Astrocyte (in vitro differentiated cells and primary cell): ENCODE measurements at regions not wholly inside any gene's neighbourhood (a gene's known extent, or its start where the extent isn't known, plus 50 kb on each side); places are given as distances from the start of the nearest gene placed in this dataset.

ENCODE experiments used
- DNase-seq: peaks from one replicate; pipeline ENCODE4 v3.0.0-alpha.2; 2010; ENCODE audit warnings: low read depth
- FAIRE-seq: peaks from 2 replicates; lab custom pipeline; 2011; peaks lifted over from hg19 to GRCh38; lab: Jason Lieb, UNC
- H2AFZ ChIP-seq: 2 replicates; pipeline ENCODE4 v1.6.0; 2012; ENCODE audit warnings: low read depth, low read length, inconsistent platforms
- H3K27ac ChIP-seq: 2 replicates; pipeline ENCODE4 v1.5.1; 2011; ENCODE audit warnings: low read depth, low read length, inconsistent platforms
- H3K27me3 ChIP-seq: 2 replicates; pipeline ENCODE4 v1.6.0; 2011; ENCODE audit warnings: low read length, inconsistent platforms; ENCODE audit not compliant: insufficient read depth
- H3K36me3 ChIP-seq: 2 replicates; pipeline ENCODE4 v1.5.1; 2011; ENCODE audit warnings: low read length, inconsistent platforms; ENCODE audit not compliant: insufficient read depth
- H3K4me1 ChIP-seq: 2 replicates; pipeline ENCODE4 v1.5.1; 2011; ENCODE audit warnings: low read length, inconsistent platforms; ENCODE audit not compliant: insufficient read depth
- H3K4me2 ChIP-seq: 2 replicates; pipeline ENCODE4 v1.6.0; 2012; ENCODE audit warnings: low read length, inconsistent platforms
- H3K4me3 ChIP-seq: 2 replicates; pipeline ENCODE4 v1.5.1; 2011; ENCODE audit warnings: low read depth, mild to moderate bottlenecking, low read length, inconsistent platforms; ENCODE audit not compliant: insufficient read depth
- H3K79me2 ChIP-seq: 2 replicates; pipeline ENCODE4 v1.6.0; 2012; ENCODE audit warnings: mild to moderate bottlenecking, low read length, inconsistent platforms; ENCODE audit not compliant: insufficient read depth
- H3K9ac ChIP-seq: 2 replicates; pipeline ENCODE4 v1.6.0; 2012; ENCODE audit warnings: mild to moderate bottlenecking, low read length, inconsistent platforms
- H3K9me3 ChIP-seq: 2 replicates; pipeline ENCODE4 v1.5.1; 2012; ENCODE audit warnings: low read depth, mild to moderate bottlenecking, low read length, inconsistent platforms; ENCODE audit not compliant: insufficient read depth
- H4K20me1 ChIP-seq: 2 replicates; pipeline ENCODE4 v1.6.0; 2012; ENCODE audit warnings: low read length, inconsistent platforms; ENCODE audit not compliant: insufficient read depth
- H3K27ac Mint-ChIP-seq: one replicate; pipeline ENCODE4 v1.8.0; 2021; ENCODE audit warnings: mild to moderate bottlenecking, mixed read lengths; ENCODE audit not compliant: unreplicated experiment
- H3K27me3 Mint-ChIP-seq: one replicate; pipeline ENCODE4 v1.8.0; 2021; ENCODE audit warnings: low read depth, mixed read lengths; ENCODE audit not compliant: unreplicated experiment
- H3K36me3 Mint-ChIP-seq: one replicate; pipeline ENCODE4 v1.8.0; 2021; ENCODE audit warnings: low read depth, mixed read lengths; ENCODE audit not compliant: unreplicated experiment
- H3K4me1 Mint-ChIP-seq: one replicate; pipeline ENCODE4 v1.8.0; 2021; ENCODE audit warnings: low read depth, mixed read lengths; ENCODE audit not compliant: unreplicated experiment
- H3K4me3 Mint-ChIP-seq: one replicate; pipeline ENCODE4 v1.8.0; 2021; ENCODE audit warnings: mild to moderate bottlenecking, moderate library complexity, mixed read lengths; ENCODE audit not compliant: unreplicated experiment
- H3K9me3 Mint-ChIP-seq: one replicate; pipeline ENCODE4 v1.8.0; 2021; ENCODE audit warnings: mild to moderate bottlenecking, mixed read lengths; ENCODE audit not compliant: unreplicated experiment
- EZH2 ChIP-seq: IDR thresholded peaks from 2 replicates; pipeline ENCODE4 v1.6.1; 2012; ENCODE audit warnings: mild to moderate bottlenecking, low read length, inconsistent platforms; ENCODE audit not compliant: insufficient read depth
- TF ChIP-seq, protein P1 (sequence below): IDR thresholded peaks from 2 replicates; pipeline ENCODE4 v1.5.1; 2011; ENCODE audit warnings: low read depth, mild to moderate bottlenecking, inconsistent platforms, low read length, moderate library complexity; ENCODE audit not compliant: insufficient read depth

DNA sequence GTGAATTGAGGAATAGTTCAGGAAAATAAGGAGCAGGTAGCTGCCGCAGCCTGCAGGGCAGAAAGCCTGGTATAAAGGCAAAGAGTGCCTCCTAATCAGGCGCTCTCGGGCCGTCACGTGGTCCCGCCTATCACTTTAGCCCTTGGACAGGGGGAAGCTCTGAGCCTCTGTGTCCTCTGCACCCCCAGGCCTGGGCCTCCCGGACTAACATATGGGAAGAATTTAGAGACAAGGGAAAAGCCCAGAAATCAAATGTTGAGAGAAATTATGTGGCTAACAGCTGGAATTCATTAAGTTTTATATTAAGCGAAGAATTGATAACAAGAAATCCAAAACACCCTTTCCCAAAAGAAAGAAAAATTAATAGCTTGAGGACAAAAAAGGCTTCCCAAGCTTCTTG lies 417.7 kb downstream of the ATP23 start:
- H3K79me2 ChIP-seq, result no peaks in the 10 kb centered on the region
- no peaks in the 10 kb centered on the region for H3K27me3 ChIP-seq
- Mint-ChIP-seq H3K9me3 (peaks cover 3% of the 10 kb centered on the region), H3K27me3 (no peaks in the 10 kb centered on the region), H3K36me3 (no peaks in the 10 kb centered on the region), H3K4me1 (peaks cover 11% of the 10 kb centered on the region), H3K27ac (no peak overlapping the region), H3K4me3 (no peak overlapping the region)
- H3K4me2 ChIP-seq, result no peak overlapping the region
- H3K4me3 ChIP-seq, result no peak overlapping the region
- H4K20me1 ChIP-seq, result no peaks in the 10 kb centered on the region
- H3K27ac ChIP-seq, result no peak overlapping the region
- H3K9ac ChIP-seq, result no peak overlapping the region
- H3K4me1 ChIP-seq, result peaks cover 2% of the 10 kb centered on the region
- TF ChIP-seq, protein P1, sequence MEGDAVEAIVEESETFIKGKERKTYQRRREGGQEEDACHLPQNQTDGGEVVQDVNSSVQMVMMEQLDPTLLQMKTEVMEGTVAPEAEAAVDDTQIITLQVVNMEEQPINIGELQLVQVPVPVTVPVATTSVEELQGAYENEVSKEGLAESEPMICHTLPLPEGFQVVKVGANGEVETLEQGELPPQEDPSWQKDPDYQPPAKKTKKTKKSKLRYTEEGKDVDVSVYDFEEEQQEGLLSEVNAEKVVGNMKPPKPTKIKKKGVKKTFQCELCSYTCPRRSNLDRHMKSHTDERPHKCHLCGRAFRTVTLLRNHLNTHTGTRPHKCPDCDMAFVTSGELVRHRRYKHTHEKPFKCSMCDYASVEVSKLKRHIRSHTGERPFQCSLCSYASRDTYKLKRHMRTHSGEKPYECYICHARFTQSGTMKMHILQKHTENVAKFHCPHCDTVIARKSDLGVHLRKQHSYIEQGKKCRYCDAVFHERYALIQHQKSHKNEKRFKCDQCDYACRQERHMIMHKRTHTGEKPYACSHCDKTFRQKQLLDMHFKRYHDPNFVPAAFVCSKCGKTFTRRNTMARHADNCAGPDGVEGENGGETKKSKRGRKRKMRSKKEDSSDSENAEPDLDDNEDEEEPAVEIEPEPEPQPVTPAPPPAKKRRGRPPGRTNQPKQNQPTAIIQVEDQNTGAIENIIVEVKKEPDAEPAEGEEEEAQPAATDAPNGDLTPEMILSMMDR, result no peak
- TF ChIP-seq EZH2, result no peak
- H3K9me3 ChIP-seq, result no peaks in the 10 kb centered on the region
- DNase-seq (no peak), FAIRE-seq (no peak)
- H3K36me3 ChIP-seq, result no peaks in the 10 kb centered on the region
- no peak overlapping the region for H2AFZ ChIP-seq

DNA sequence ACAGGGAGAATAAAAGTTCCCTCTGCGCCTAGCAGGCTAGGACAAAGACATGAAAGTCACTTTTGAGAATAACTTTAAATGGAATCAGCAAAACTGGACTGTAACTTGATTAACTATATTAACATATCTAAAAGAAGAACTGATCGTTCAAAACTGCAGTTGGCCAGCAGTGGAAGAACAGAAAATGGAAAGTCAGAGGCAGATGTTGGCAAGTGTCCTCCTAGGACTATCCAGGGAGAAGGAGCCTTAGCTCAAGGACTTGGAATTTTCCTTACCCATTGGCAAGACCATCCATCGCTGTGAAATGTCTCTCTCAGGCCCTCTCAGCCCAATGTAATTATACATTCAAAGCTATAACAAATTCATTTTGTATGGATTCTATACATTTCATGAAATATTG lies 419.7 kb downstream of the ATP23 start:
- H3K4me3 Mint-ChIP-seq, result no peak overlapping the region
- H4K20me1 ChIP-seq, result no peaks in the 10 kb centered on the region
- no peak overlapping the region for H3K27ac ChIP-seq
- no peaks in the 10 kb centered on the region for H3K9me3 ChIP-seq
- no peak overlapping the region for H3K4me3 ChIP-seq
- no peak overlapping the region for H2AFZ ChIP-seq
- TF ChIP-seq, protein P1, result no peak
- no peak for TF ChIP-seq EZH2
- DNase-seq (no peak), FAIRE-seq (no peak)
- H3K79me2 ChIP-seq, result no peaks in the 10 kb centered on the region
- H3K4me1 ChIP-seq, result peaks cover 19% of the 10 kb centered on the region
- no peaks in the 10 kb centered on the region for H3K36me3 ChIP-seq
- no peak overlapping the region for H3K4me2 ChIP-seq
- H3K9ac ChIP-seq, result no peak overlapping the region
- peaks cover 29% of the 10 kb centered on the region for H3K4me1 Mint-ChIP-seq
- H3K9me3 Mint-ChIP-seq, result peaks cover 3% of the 10 kb centered on the region
- no peaks in the 10 kb centered on the region for H3K27me3 Mint-ChIP-seq
- no peak overlapping the region for H3K27ac Mint-ChIP-seq
- no peaks in the 10 kb centered on the region for H3K36me3 Mint-ChIP-seq
- H3K27me3 ChIP-seq, result no peaks in the 10 kb centered on the region

DNA sequence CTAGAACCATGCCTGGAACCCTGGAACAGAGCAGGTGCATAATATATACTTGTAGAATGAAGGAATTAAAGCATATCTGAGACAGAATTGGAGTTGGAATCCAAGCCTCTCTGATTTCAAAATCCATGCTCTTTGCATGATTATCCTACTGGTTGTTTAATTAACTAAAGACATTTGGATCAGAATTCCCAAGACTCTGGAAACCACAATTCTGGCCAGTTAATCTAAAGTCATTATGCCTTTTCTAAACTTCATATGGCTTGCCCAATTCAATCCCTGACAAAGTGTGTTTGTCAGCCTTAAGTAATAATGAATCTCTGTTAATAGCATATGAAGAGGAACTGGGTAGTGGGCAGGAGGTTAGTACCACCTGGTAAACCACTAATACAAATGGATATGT lies 422.6 kb downstream of the ATP23 start:
- H3K4me3 ChIP-seq, result no peak overlapping the region
- H3K4me1 ChIP-seq, result peaks cover 19% of the 10 kb centered on the region
- Mint-ChIP-seq H3K27me3 (no peaks in the 10 kb centered on the region), H3K36me3 (no peaks in the 10 kb centered on the region), H3K27ac (peak overlapping the region; percentile 99), H3K9me3 (peaks cover 3% of the 10 kb centered on the region), H3K4me3 (no peak overlapping the region), H3K4me1 (peaks cover 42% of the 10 kb centered on the region)
- DNase-seq (no peak), FAIRE-seq (no peak)
- peak overlapping the region; percentile 81 for H3K27ac ChIP-seq
- no peaks in the 10 kb centered on the region for H3K36me3 ChIP-seq
- H2AFZ ChIP-seq, result peak overlapping the region; percentile 8
- peak overlapping the region; percentile 57 for H3K9ac ChIP-seq
- no peaks in the 10 kb centered on the region for H3K27me3 ChIP-seq
- TF ChIP-seq EZH2, result no peak
- TF ChIP-seq, protein P1, result no peak
- H4K20me1 ChIP-seq, result no peaks in the 10 kb centered on the region
- H3K9me3 ChIP-seq, result no peaks in the 10 kb centered on the region
- H3K4me2 ChIP-seq, result peak overlapping the region; percentile 46
- no peaks in the 10 kb centered on the region for H3K79me2 ChIP-seq
